Large intestine (tissue), 3 donors: ENCODE measurements at regions not wholly inside any gene's neighbourhood (a gene's known extent, or its start where the extent isn't known, plus 50 kb on each side); places are given as distances from the start of the nearest gene placed in this dataset.

ENCODE experiments used
- DNase-seq, 2 donors: peaks; one replicate each; pipeline versions ENCODE4 v3.0.0 to v3.0.0-alpha.2; 2013
- H3K27ac ChIP-seq: one replicate; pipeline ENCODE4 v1.5.1; 2013; ENCODE audit warnings: low read length
- H3K27me3 ChIP-seq: 2 replicates; pipeline ENCODE4 v1.6.1; 2013; ENCODE audit warnings: low read length; ENCODE audit not compliant: control insufficient read depth, insufficient read depth
- H3K36me3 ChIP-seq: 2 replicates; pipeline ENCODE4 v1.6.1; 2013; ENCODE audit warnings: low read length; ENCODE audit not compliant: control insufficient read depth, insufficient read depth
- H3K4me1 ChIP-seq: one replicate; pipeline ENCODE4 v1.6.1; 2013; ENCODE audit warnings: low read length; ENCODE audit not compliant: control insufficient read depth, insufficient read depth
- H3K4me3 ChIP-seq: one replicate; pipeline ENCODE4 v1.5.1; 2013; ENCODE audit warnings: low read length
- H3K9me3 ChIP-seq: one replicate; pipeline ENCODE4 v1.6.1; 2013; ENCODE audit warnings: mild to moderate bottlenecking, low read depth, low read length, moderate library complexity; ENCODE audit not compliant: control insufficient read depth
- WGBS: methylation state at CpG from one replicate; pipeline ENCODE4 v1.1.5; 2013; ENCODE audit warnings: low lambda C conversion rate; ENCODE audit not compliant: insufficient coverage; 5-methylcytosine and 5-hydroxymethylcytosine counted together

DNA sequence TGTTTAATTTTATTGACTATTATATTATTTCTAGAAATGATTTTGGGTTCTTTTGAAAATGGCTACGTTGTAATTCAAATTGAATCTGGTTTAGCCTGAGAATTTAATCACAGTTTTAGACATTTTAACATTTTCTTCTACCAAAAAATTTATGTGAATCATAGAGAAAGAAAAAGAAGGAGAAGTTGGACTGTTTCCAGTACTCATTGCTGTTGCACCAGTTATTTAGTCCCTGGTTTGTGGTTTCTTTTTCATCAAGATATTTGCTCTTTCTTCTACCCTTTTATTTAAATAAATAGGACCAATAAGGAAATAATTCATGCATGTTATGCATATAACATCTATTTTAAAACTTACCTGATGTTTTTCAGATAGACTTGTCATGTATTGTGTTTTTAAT is 1337.1 kb downstream of the ROBO1 start:
- no peak overlapping the region for H3K27ac ChIP-seq
- no peaks in the 10 kb centered on the region for H3K4me1 ChIP-seq
- H3K36me3 ChIP-seq, result no peaks in the 10 kb centered on the region
- no peak for DNase-seq
- no peak overlapping the region for H3K4me3 ChIP-seq
- H3K9me3 ChIP-seq, result no peaks in the 10 kb centered on the region
- no peaks in the 10 kb centered on the region for H3K27me3 ChIP-seq
- WGBS, result 67% methylated on average over 1 of the region's 1 CpG

DNA sequence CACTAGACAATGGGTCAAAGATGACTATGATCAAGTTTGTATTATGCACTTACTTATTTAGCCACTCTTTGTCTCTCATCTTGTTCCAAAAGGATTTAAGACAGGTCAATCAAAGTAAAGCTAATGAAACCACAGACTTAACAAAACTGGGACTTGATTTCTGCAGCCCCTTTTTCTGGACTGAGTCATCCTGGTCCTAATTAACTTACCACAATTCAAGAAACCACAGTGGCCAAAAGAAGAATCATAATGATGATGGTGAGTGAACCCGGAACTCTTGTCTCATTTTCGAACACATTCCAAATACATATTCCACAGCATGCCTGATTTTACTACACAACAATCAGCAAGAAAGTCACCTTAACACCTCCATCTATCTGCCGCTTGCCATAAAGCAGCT is 1333.0 kb downstream of the ROBO1 start:
- 100% methylated on average over 1 of the region's 3 CpGs for WGBS
- no peaks in the 10 kb centered on the region for H3K4me1 ChIP-seq
- H3K36me3 ChIP-seq, result no peaks in the 10 kb centered on the region
- H3K9me3 ChIP-seq, result no peaks in the 10 kb centered on the region
- H3K27ac ChIP-seq, result no peak overlapping the region
- no peaks in the 10 kb centered on the region for H3K27me3 ChIP-seq
- no peak overlapping the region for H3K4me3 ChIP-seq
- no peak for DNase-seq

DNA sequence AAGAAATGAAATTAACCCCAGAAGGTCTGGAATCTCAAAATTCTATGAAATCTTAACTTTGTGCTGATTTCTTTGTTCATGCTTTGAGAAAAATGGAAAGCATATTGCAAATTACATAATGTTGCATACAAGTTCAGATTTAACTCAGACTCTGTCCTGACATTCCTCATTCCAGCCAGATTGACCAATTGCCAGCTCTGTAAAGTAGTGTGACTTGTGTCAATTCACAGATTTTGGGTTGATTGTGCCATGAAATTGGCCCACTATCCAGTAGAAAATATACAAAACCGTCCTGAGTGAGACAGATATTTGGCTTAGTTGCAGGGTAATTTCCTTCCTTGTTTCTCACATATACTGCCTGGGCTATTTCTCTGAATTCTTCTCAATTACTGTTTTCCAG is 1312.6 kb downstream of the ROBO1 start:
- H3K27me3 ChIP-seq, result no peaks in the 10 kb centered on the region
- H3K27ac ChIP-seq, result no peak overlapping the region
- no CpG with 5 or more reads among the region's 1 CpG for WGBS
- H3K4me3 ChIP-seq, result no peak overlapping the region
- no peak for DNase-seq
- no peaks in the 10 kb centered on the region for H3K9me3 ChIP-seq
- H3K36me3 ChIP-seq, result no peaks in the 10 kb centered on the region
- no peaks in the 10 kb centered on the region for H3K4me1 ChIP-seq

DNA sequence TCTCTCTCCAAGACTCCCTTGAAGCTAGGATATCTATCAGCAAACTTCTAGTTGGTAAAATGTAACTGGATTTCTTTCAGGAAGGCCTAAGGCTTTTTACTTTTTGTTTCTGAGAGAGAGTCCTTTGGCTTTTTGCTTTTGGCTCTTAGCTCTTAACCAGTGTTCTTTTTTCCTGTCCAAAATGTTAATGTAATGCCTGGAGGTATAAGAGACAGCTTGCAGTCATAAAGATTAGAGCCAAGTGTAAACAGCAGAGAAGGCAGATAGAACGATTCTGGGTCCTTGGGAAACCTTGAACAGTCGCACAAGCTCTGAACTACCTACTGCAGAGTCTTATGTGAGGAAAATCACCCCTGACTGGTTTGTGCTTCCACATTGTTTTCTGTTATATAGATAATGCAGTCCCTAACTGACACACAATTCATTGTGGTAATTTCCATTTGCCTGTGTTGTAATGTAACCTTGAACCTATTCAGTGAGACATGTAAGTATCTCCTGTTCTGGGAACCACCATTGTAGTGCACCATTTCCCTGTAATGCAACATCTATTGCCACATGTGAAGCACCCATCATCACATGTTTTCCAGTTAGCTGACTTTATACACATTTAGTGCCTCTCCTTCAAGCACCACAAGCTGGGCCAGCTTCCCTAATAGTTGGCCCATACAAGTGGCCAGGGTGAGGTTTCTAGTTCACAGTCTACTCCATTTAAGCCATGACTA is 1311.9 kb downstream of the ROBO1 start:
- no CpG with 5 or more reads among the region's 2 CpGs for WGBS
- no peak overlapping the region for H3K4me3 ChIP-seq
- DNase-seq, result no peak
- no peaks in the 10 kb centered on the region for H3K9me3 ChIP-seq
- H3K36me3 ChIP-seq, result no peaks in the 10 kb centered on the region
- H3K27me3 ChIP-seq, result no peaks in the 10 kb centered on the region
- no peak overlapping the region for H3K27ac ChIP-seq
- H3K4me1 ChIP-seq, result no peaks in the 10 kb centered on the region

DNA sequence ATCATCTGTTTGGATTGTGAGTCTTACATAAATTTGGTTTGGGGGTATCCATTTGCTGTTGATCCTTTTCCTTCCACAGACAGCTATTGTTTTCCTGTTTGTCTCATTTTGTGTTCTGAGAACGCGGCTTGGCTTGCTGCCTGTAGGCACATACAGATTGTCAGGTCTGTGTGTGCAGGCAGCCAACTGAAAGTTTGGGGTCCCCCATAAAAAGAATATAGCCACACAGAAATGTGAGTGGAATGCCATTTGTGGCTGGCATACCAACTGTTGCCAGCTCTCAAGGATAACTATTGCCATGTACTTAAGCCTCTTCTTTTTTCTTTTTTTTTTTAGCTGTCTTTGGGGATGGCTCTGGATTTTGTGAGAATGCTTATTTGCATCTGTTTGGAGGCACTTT is 1308.0 kb downstream of the ROBO1 start:
- no peaks in the 10 kb centered on the region for H3K9me3 ChIP-seq
- no peaks in the 10 kb centered on the region for H3K27me3 ChIP-seq
- no peaks in the 10 kb centered on the region for H3K4me1 ChIP-seq
- no peak overlapping the region for H3K27ac ChIP-seq
- H3K36me3 ChIP-seq, result no peaks in the 10 kb centered on the region
- no CpG with 5 or more reads among the region's 2 CpGs for WGBS
- H3K4me3 ChIP-seq, result no peak overlapping the region
- no peak for DNase-seq

DNA sequence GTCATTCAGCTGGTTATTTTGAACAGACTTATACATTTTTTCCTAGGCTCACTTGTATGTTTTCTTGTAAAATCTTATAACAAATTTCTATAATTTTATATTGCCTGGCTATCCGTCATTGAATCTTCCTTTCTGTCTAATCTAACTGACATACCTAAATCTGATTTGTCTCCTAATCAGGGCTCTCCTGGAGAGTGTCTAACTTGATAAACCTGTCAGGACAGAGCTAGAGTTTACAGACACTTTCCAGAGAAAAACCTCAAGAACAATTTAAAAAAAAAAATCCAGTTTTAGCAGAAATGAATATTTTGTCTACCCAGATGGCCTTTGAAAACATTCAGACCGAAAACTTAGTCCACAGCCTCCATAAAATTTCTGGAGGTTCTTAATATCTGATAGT is 1305.8 kb downstream of the ROBO1 start:
- WGBS, result 92% methylated on average over 2 of the region's 2 CpGs
- Histone ChIP-seq H3K4me3 (no peak overlapping the region), H3K27ac (no peak overlapping the region), H3K27me3 (no peaks in the 10 kb centered on the region), H3K36me3 (no peaks in the 10 kb centered on the region), H3K9me3 (no peaks in the 10 kb centered on the region), H3K4me1 (no peaks in the 10 kb centered on the region)
- DNase-seq, result no peak

DNA sequence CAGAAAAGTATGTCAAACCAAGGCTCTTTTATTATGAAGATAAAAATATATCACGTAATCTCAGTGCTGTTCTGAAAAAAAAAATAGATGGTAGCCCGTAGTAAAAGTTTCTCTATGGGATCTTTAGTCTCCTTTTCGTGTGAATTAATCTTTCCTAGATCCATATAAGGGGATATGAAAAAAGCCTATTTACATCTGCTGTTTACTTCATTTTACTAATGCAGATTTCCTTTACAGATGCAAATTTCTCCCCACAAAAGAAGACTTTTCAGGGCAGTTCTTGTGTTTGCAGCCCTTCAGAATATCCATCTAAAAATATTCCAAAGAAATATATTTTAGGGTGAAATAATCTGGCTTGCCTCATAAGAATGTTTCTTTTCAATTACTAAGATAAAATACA is 1291.7 kb downstream of the ROBO1 start:
- Histone ChIP-seq H3K4me1 (no peaks in the 10 kb centered on the region), H3K9me3 (no peaks in the 10 kb centered on the region), H3K4me3 (no peak overlapping the region), H3K27ac (no peak overlapping the region), H3K36me3 (no peaks in the 10 kb centered on the region), H3K27me3 (no peaks in the 10 kb centered on the region)
- WGBS, result 91% methylated on average over 3 of the region's 3 CpGs
- DNase-seq, result no peak

DNA sequence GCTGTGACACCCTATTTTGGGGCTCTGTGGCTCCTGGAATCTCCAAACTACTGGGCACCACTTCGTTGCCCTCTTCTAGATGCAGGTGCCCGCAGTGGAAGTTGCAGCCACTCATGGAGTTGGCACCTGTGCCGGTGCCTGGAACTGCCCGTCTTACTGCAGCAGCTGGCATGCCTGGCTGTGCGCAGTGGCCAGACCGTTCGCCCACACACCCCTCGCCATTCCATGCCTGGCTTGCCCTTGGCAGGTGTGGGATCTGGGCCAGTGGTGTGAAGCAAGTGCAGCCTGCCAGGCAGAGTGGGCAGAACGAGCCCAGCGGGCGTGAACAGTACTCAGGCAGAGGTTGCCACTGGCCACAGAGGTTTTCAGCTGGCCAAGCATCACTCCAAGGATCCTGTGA is 1286.7 kb downstream of the ROBO1 start:
- H3K27ac ChIP-seq, result no peak overlapping the region
- no peaks in the 10 kb centered on the region for H3K4me1 ChIP-seq
- H3K27me3 ChIP-seq, result no peaks in the 10 kb centered on the region
- no peak for DNase-seq
- H3K4me3 ChIP-seq, result no peak overlapping the region
- H3K9me3 ChIP-seq, result no peaks in the 10 kb centered on the region
- H3K36me3 ChIP-seq, result no peaks in the 10 kb centered on the region
- no CpG with 5 or more reads among the region's 11 CpGs for WGBS

DNA sequence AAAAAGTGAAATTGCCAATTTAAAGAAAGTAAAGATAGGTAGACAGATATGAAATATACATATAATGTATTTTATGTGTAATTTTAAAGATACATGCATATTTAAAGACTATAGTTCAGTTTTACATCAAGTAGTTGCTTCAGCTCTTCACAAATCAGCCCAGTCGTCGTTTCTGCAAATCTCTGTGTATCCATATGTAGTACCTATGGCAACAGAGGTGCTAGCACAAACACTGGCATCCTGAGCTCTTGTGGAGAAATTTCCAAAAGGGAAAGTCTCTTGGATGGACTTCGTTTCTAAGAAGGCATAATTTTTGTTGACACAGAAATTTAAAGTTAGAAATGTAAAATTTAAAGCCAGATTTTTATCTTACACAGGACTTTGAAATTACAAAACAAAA is 1284.7 kb downstream of the ROBO1 start:
- WGBS, result 40% methylated on average over 1 of the region's 3 CpGs
- no peak for DNase-seq
- Histone ChIP-seq H3K4me3 (no peak overlapping the region), H3K9me3 (no peaks in the 10 kb centered on the region), H3K36me3 (no peaks in the 10 kb centered on the region), H3K4me1 (no peaks in the 10 kb centered on the region), H3K27ac (no peak overlapping the region), H3K27me3 (no peaks in the 10 kb centered on the region)

DNA sequence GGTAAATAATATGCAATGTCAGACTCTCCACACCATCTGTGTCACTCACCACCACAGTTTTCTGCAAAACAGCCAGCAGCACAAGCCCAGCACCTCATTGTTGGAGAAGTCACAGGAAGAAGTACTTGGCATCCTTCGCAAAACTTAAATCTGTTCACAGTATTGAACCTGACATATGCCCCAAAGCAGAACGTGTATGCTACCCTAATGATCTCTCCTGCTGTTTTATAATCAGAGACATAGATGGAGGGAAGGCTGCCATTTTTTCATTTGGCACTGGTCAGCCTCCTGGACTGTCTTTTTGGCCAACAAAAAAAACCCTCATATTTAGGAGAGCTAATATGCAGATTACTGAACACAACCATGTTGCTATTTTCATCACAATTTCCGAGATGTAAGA is 1272.9 kb downstream of the ROBO1 start:
- no peaks in the 10 kb centered on the region for H3K27me3 ChIP-seq
- H3K27ac ChIP-seq, result no peak overlapping the region
- no peaks in the 10 kb centered on the region for H3K4me1 ChIP-seq
- H3K4me3 ChIP-seq, result no peak overlapping the region
- no peaks in the 10 kb centered on the region for H3K36me3 ChIP-seq
- H3K9me3 ChIP-seq, result no peaks in the 10 kb centered on the region
- DNase-seq, result no peak
- 100% methylated on average over 1 of the region's 3 CpGs for WGBS

DNA sequence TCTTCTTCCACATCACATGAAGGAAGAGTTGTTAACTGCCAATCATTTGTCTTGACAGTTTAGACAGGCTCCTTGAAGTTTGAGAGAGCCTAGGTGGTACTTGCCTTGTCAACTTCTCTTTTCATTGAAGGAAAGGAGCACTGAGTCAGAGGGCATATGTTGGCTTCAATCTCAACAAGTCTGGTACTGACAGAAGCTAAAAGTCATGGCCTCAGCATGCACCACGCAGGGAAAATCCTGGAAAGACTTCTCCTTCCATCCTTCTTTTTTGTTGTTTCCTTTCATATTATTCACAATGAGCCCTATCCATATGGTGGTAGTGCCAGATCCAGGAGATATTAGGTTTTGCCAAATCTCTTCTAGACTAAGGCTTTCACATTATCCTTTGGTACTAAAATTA is 1272.5 kb downstream of the ROBO1 start:
- H3K9me3 ChIP-seq, result no peaks in the 10 kb centered on the region
- no CpG with 5 or more reads among the region's 1 CpG for WGBS
- no peak for DNase-seq
- H3K27me3 ChIP-seq, result no peaks in the 10 kb centered on the region
- no peaks in the 10 kb centered on the region for H3K36me3 ChIP-seq
- H3K27ac ChIP-seq, result no peak overlapping the region
- no peak overlapping the region for H3K4me3 ChIP-seq
- no peaks in the 10 kb centered on the region for H3K4me1 ChIP-seq
